ENCODE measurements at regions not wholly inside any gene's neighbourhood (a gene's known extent, or its start where the extent isn't known, plus 50 kb on each side); places are given as distances from the start of the nearest gene placed in this dataset.

- in situ Hi-C loops (cut with MboI), result no loop called here
- FAIRE-seq (no peak), ATAC-seq (peak; percentile 81), DNase-seq (ENCODE audit: extremely low read depth in 1 of 4, low spot score in 3 of 4) (peak; percentile 12 to 70 (median 27))
- ChIA-PET POLR2A (interaction anchor here (0.7 to 1.0 kb wide), 3 partner anchors 14 to 997 kb away, joined by 3 to 4 read pairs (median 3); no protein-coding TSS in a partner anchor), CTCF (ENCODE audit: low intra/inter-chr PET ratio) (no interaction called here)
- Histone ChIP-seq H4K20me1 (replicated peaks; ENCODE audit: control insufficient read depth, insufficient read depth, low read length) (no peaks in the 10 kb centered on the region), H3K27ac (ENCODE audit: extremely low read depth, low read depth, low read length) (peak overlapping the region; percentile 85), H3K9me1 (ENCODE audit: control insufficient read depth, insufficient read depth, low read length) (no peaks in the 10 kb centered on the region), H3K9ac (ENCODE audit: insufficient read depth in 1 of 2, low read depth in 2 of 2, low read length in 2 of 2) (peak overlapping the region in 1 of 2 experiments; percentile 40; a peak in 1 of 4 replicates), H2AFZ (ENCODE audit: low read depth, low read length) (peak overlapping the region; percentile 84), H3K4me2 (ENCODE audit: insufficient read depth, low read length) (0 out of 2 replicates have a peak overlapping the region, but pooled peaks have one; percentile 4), H3K4me3 (no peak overlapping the region), H3K27me3 (ENCODE audit: control insufficient read depth in 2 of 2, insufficient read depth in 2 of 2, low read length in 2 of 2) (no peaks in the 10 kb centered on the region), H3K4me1 (replicated peaks in 1 of 2; ENCODE audit: control insufficient read depth in 2 of 2, insufficient read depth in 2 of 2, low read length in 2 of 2) (peaks cover 8 to 34% of the 10 kb centered on the region in 2 experiments), H3K9me3 (replicated peaks; ENCODE audit: control insufficient read depth, insufficient read depth, low read depth, low read length) (no peaks in the 10 kb centered on the region), H3K36me3 (ENCODE audit: control insufficient read depth, insufficient read depth, low read length) (no peaks in the 10 kb centered on the region), H3K79me2 (ENCODE audit: control insufficient read depth, insufficient read depth, low read length) (no peaks in the 10 kb centered on the region)
- no TSS peak for BruUV-seq (replicated peaks)
- intact Hi-C loops (cut with micrococcal nuclease), result no loop called here
- WGBS (ENCODE audit: insufficient coverage, low coverage, missing lambda C conversion rate), result 0% methylated on average over 4 of the region's 5 CpGs
- no peak for TF ChIP-seq ZNF707 (CRISPR knock-in tag; conservative IDR thresholded peaks at IDR 0.05)
- TF ChIP-seq DMBX1 (CRISPR knock-in tag; IDR thresholded peaks at IDR 0.05; ENCODE audit: borderline replicate concordance), result peak; percentile 78; the same call in 1 of the 2 replicates
- peak; percentile 64; the same call in 1 of the 2 replicates for TF ChIP-seq EHMT2 (IDR thresholded peaks at IDR 0.05)
- TF ChIP-seq RBM14 (IDR thresholded peaks at IDR 0.05; ENCODE audit: borderline replicate concordance, insufficient read depth, low read depth, low read length), result no peak
- TF ChIP-seq ZNF592 (IDR thresholded peaks at IDR 0.05), result peak; percentile 94
- 0 out of 2 replicates have a peak, but pooled peaks have one; percentile 27 for TF ChIP-seq RREB1 (CRISPR knock-in tag; IDR thresholded peaks at IDR 0.05)
- 0 out of 2 replicates have a peak, but pooled peaks have one; percentile 39 for TF ChIP-seq MECOM (CRISPR knock-in tag; IDR thresholded peaks at IDR 0.05)
- peak; percentile 63 for TF ChIP-seq NFRKB (IDR thresholded peaks at IDR 0.05; ENCODE audit: low read depth)
- no peak for TF ChIP-seq RBM39 (optimal IDR thresholded peaks at IDR 0.05; ENCODE audit: low read depth, low read length)
- TF ChIP-seq ZNF311 (CRISPR knock-in tag; IDR thresholded peaks at IDR 0.05), result peak; percentile 61; the same call in 1 of the 2 replicates
- peak; percentile 60; the same call in 1 of the 2 replicates for TF ChIP-seq ZNF175 (CRISPR knock-in tag; IDR thresholded peaks at IDR 0.05; ENCODE audit: low read depth)
- TF ChIP-seq CCAR2 (IDR thresholded peaks at IDR 0.05; ENCODE audit: low read depth, low read length), result no peak
Measured at GRCh38 chr2:12964904-12965539, 248.3 kb downstream of the TRIB2 start.
